ENCODE measurements at regions not wholly inside any gene's neighbourhood (a gene's known extent, or its start where the extent isn't known, plus 50 kb on each side); places are given as distances from the start of the nearest gene placed in this dataset.

DNA sequence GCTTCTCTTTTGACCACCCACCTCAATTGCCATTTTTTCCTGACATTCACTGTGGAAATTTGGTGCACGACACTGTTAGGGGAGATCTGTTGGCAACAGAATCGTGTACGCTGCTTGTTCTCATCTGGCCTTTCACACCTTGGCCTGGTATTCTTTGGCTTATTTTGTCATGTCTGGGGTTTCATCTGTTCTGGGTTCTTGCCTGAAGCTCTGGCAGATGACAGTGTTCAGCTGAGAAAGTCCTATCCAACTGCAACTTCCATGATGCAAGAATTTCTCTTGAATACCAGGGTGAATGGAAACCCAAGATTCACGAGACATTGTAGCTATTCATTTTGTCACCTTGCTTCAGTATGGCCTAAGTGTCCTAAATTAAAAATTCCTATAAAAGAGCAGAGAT, 82.6 kb upstream of the CELF2 start:
- Histone ChIP-seq H2BK15ac (ENCODE audit: low read depth, low read length) (no peak overlapping the region), H3K27ac (ENCODE audit: insufficient read depth, low read length) (no peak overlapping the region), H4K8ac (ENCODE audit: low read depth in 2 of 2, low read length in 2 of 2) (no peak overlapping the region), H3K4me2 (ENCODE audit: low read depth, low read length) (no peak overlapping the region), H4K20me1 (ENCODE audit: insufficient read depth, low read length) (no peaks in the 10 kb centered on the region), H4K5ac (ENCODE audit: low read depth, low read length) (no peak overlapping the region), H2AK9ac (replicated peaks; ENCODE audit: low read depth, low read length, poor library complexity) (no peak overlapping the region), H3K4me1 (ENCODE audit: control insufficient read depth, insufficient read depth, low read length) (no peaks in the 10 kb centered on the region), H2AK5ac (ENCODE audit: low read depth, low read length) (no peak overlapping the region), H3K79me1 (ENCODE audit: low read depth in 1 of 2, low read length in 2 of 2) (no peaks in the 10 kb centered on the region), H3K56ac (ENCODE audit: extremely low read depth, insufficient read depth, low read length) (no peak overlapping the region), H2BK120ac (ENCODE audit: low read depth, low read length) (no peak overlapping the region), H3K9ac (ENCODE audit: low read depth, low read length) (no peak overlapping the region), H2BK20ac (ENCODE audit: low read depth, low read length) (no peak overlapping the region), H3K9me1 (ENCODE audit: insufficient read depth, low read length) (no peaks in the 10 kb centered on the region), H3K23ac (ENCODE audit: low read depth, low read length) (no peak overlapping the region), H3K4ac (ENCODE audit: low read depth, low read length) (no peak overlapping the region), H3K36me3 (ENCODE audit: control insufficient read depth, insufficient read depth, low read length) (no peaks in the 10 kb centered on the region), H4K91ac (ENCODE audit: insufficient read depth, low read depth, low read length) (no peak overlapping the region), H3K14ac (replicated peaks; ENCODE audit: low read depth, low read length) (no peak overlapping the region), H3K18ac (ENCODE audit: low read depth, low read length) (no peak overlapping the region), H2BK5ac (ENCODE audit: low read depth, low read length, poor library complexity, severe bottlenecking) (no peak overlapping the region), H3K4me3 (ENCODE audit: insufficient read depth, low read depth, low read length) (no peak overlapping the region), H3K9me3 (ENCODE audit: control insufficient read depth, insufficient read depth, low read length) (no peaks in the 10 kb centered on the region), H2AFZ (replicated peaks; ENCODE audit: low read length, poor library complexity) (no peak overlapping the region), H3K27me3 (ENCODE audit: control insufficient read depth, insufficient read depth, low read length) (peaks cover 2% of the 10 kb centered on the region; the same call in 1 of the 2 replicates)
- intact Hi-C loops (cut with micrococcal nuclease) (no loop called here), in situ Hi-C loops (cut with MboI; ENCODE audit: low sequenced_read_pairs) (no loop called here), dilution Hi-C loops (cut with HindIII; ENCODE audit: low sequenced_read_pairs, unreplicated experiment) (no loop called here)
- CTCF ChIA-PET, result no interaction called here
- no TSS peak for BruUV-seq (replicated peaks)
- POLR2A ChIA-PET (ENCODE audit: unreplicated experiment), result interaction anchor here (0.6 kb wide), 1 partner anchor 8 kb away, joined by 7 read pairs; no protein-coding TSS in a partner anchor
- DNase-seq (no peak), ATAC-seq (ENCODE audit: low read depth) (no peak)
- no peak for TF ChIP-seq MAFK (IDR thresholded peaks at IDR 0.05; ENCODE audit: low read depth, low read length)
- no peak for TF ChIP-seq RAD21 (IDR thresholded peaks at IDR 0.05; ENCODE audit: low read length)
- no peak for TF ChIP-seq RCOR1 (IDR thresholded peaks at IDR 0.05; ENCODE audit: insufficient replicate concordance, low read length)
- no peak for TF ChIP-seq NFE2L2 (IDR thresholded peaks at IDR 0.05; ENCODE audit: low read depth, low read length)
- TF ChIP-seq, protein P1, sequence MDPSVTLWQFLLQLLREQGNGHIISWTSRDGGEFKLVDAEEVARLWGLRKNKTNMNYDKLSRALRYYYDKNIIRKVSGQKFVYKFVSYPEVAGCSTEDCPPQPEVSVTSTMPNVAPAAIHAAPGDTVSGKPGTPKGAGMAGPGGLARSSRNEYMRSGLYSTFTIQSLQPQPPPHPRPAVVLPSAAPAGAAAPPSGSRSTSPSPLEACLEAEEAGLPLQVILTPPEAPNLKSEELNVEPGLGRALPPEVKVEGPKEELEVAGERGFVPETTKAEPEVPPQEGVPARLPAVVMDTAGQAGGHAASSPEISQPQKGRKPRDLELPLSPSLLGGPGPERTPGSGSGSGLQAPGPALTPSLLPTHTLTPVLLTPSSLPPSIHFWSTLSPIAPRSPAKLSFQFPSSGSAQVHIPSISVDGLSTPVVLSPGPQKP (IDR thresholded peaks at IDR 0.05; ENCODE audit: borderline replicate concordance, low read depth, low read length), result no peak
- no peak for TF ChIP-seq MXI1 (IDR thresholded peaks at IDR 0.05; ENCODE audit: borderline replicate concordance, low read depth, low read length)
- TF ChIP-seq CEBPB (IDR thresholded peaks at IDR 0.05; ENCODE audit: low read depth, low read length), result no peak
- WGBS, 2 experiments (ENCODE audit: extremely low coverage in 2 of 2, insufficient read length in 1 of 2), result no CpG with 5 or more reads among the region's 4 CpGs

Data from IMR-90 (cell line).